ENCODE measurements at regions not wholly inside any gene's neighbourhood (a gene's known extent, or its start where the extent isn't known, plus 50 kb on each side); places are given as distances from the start of the nearest gene placed in this dataset.

DNA sequence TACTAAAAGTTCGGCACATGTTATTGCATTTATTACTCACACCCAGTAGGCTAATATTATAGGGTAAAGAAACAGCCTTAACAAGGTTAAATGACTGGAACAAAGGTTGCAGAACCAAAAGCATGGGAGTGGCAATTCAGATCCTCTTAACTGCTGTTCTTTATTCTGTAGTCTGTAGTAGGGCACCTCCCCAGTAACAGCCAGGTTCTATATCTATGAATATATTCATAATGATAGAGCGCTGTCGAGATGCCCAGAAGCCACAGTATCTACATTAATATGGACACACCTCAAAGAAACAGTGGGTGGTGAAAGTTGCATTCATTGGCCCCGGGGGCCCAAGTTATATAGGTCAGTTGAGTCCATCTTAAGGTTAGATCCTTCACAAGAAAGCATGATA, 340.9 kb upstream of the THRB start (continued):
- TF ChIP-seq, protein P1, sequence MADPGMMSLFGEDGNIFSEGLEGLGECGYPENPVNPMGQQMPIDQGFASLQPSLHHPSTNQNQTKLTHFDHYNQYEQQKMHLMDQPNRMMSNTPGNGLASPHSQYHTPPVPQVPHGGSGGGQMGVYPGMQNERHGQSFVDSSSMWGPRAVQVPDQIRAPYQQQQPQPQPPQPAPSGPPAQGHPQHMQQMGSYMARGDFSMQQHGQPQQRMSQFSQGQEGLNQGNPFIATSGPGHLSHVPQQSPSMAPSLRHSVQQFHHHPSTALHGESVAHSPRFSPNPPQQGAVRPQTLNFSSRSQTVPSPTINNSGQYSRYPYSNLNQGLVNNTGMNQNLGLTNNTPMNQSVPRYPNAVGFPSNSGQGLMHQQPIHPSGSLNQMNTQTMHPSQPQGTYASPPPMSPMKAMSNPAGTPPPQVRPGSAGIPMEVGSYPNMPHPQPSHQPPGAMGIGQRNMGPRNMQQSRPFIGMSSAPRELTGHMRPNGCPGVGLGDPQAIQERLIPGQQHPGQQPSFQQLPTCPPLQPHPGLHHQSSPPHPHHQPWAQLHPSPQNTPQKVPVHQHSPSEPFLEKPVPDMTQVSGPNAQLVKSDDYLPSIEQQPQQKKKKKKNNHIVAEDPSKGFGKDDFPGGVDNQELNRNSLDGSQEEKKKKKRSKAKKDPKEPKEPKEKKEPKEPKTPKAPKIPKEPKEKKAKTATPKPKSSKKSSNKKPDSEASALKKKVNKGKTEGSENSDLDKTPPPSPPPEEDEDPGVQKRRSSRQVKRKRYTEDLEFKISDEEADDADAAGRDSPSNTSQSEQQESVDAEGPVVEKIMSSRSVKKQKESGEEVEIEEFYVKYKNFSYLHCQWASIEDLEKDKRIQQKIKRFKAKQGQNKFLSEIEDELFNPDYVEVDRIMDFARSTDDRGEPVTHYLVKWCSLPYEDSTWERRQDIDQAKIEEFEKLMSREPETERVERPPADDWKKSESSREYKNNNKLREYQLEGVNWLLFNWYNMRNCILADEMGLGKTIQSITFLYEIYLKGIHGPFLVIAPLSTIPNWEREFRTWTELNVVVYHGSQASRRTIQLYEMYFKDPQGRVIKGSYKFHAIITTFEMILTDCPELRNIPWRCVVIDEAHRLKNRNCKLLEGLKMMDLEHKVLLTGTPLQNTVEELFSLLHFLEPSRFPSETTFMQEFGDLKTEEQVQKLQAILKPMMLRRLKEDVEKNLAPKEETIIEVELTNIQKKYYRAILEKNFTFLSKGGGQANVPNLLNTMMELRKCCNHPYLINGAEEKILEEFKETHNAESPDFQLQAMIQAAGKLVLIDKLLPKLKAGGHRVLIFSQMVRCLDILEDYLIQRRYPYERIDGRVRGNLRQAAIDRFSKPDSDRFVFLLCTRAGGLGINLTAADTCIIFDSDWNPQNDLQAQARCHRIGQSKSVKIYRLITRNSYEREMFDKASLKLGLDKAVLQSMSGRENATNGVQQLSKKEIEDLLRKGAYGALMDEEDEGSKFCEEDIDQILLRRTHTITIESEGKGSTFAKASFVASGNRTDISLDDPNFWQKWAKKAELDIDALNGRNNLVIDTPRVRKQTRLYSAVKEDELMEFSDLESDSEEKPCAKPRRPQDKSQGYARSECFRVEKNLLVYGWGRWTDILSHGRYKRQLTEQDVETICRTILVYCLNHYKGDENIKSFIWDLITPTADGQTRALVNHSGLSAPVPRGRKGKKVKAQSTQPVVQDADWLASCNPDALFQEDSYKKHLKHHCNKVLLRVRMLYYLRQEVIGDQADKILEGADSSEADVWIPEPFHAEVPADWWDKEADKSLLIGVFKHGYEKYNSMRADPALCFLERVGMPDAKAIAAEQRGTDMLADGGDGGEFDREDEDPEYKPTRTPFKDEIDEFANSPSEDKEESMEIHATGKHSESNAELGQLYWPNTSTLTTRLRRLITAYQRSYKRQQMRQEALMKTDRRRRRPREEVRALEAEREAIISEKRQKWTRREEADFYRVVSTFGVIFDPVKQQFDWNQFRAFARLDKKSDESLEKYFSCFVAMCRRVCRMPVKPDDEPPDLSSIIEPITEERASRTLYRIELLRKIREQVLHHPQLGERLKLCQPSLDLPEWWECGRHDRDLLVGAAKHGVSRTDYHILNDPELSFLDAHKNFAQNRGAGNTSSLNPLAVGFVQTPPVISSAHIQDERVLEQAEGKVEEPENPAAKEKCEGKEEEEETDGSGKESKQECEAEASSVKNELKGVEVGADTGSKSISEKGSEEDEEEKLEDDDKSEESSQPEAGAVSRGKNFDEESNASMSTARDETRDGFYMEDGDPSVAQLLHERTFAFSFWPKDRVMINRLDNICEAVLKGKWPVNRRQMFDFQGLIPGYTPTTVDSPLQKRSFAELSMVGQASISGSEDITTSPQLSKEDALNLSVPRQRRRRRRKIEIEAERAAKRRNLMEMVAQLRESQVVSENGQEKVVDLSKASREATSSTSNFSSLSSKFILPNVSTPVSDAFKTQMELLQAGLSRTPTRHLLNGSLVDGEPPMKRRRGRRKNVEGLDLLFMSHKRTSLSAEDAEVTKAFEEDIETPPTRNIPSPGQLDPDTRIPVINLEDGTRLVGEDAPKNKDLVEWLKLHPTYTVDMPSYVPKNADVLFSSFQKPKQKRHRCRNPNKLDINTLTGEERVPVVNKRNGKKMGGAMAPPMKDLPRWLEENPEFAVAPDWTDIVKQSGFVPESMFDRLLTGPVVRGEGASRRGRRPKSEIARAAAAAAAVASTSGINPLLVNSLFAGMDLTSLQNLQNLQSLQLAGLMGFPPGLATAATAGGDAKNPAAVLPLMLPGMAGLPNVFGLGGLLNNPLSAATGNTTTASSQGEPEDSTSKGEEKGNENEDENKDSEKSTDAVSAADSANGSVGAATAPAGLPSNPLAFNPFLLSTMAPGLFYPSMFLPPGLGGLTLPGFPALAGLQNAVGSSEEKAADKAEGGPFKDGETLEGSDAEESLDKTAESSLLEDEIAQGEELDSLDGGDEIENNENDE (IDR thresholded peaks at IDR 0.05; ENCODE audit: insufficient replicate concordance, low read length), result no peak
- TF ChIP-seq CBX8 (IDR thresholded peaks at IDR 0.05; ENCODE audit: borderline replicate concordance, low read depth, low read length) (no peak), RBBP5 (IDR thresholded peaks at IDR 0.05; ENCODE audit: borderline replicate concordance, low read depth, low read length) (no peak), FOSL1 (IDR thresholded peaks at IDR 0.05; ENCODE audit: insufficient read depth, low read depth, low read length) (no peak), CBX5 (IDR thresholded peaks at IDR 0.05; ENCODE audit: low read depth, low read length) (no peak)

Data from H1 (cell line).